GM18909 (cell line): ENCODE measurements at regions not wholly inside any gene's neighbourhood (a gene's known extent, or its start where the extent isn't known, plus 50 kb on each side); places are given as distances from the start of the nearest gene placed in this dataset.

Source experiments
- ATAC-seq: cut with Tn5 transposase; IDR thresholded peaks from one replicate; pipeline ENCODE4 v1.9.1; 2021; ENCODE audit warnings: mild to moderate bottlenecking; ENCODE audit not compliant: unreplicated experiment, poor library complexity

DNA sequence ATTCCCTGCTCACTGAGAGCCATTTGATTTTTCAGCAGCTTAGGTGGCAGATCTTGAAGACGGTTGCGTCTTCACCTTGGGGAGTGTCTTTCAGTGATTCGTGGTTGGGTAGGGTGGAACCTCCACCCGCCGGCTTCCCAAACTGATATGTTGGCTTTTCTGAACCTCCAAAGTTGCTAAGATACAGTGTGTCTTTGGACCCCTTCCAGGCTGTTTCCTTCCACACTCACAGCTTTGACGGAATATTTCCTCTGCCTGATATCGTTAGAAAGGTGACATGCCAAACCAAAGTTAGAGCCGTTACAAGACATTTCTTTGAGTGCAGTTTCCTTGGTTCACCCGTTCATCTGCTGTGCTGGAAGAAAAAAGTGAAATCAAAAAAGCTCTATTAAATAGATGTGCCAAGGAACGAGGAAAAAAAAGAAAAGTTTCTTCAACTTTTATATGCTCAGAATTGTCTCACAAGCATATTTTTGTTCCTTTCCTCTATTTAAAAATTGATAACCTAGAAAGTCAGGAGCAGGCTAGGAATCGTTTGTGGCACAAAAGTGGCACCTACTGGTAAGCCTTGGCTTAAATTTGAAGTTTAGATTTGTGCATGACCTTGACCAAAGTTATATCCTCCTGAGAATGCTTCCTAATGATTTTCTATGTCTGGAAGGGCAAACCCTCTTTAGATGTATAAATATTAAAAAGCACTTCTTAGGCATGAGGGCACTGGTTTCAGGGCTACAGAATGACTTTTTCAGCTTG is 270.7 kb upstream of the WWC1 start:
- no peak for ATAC-seq

DNA sequence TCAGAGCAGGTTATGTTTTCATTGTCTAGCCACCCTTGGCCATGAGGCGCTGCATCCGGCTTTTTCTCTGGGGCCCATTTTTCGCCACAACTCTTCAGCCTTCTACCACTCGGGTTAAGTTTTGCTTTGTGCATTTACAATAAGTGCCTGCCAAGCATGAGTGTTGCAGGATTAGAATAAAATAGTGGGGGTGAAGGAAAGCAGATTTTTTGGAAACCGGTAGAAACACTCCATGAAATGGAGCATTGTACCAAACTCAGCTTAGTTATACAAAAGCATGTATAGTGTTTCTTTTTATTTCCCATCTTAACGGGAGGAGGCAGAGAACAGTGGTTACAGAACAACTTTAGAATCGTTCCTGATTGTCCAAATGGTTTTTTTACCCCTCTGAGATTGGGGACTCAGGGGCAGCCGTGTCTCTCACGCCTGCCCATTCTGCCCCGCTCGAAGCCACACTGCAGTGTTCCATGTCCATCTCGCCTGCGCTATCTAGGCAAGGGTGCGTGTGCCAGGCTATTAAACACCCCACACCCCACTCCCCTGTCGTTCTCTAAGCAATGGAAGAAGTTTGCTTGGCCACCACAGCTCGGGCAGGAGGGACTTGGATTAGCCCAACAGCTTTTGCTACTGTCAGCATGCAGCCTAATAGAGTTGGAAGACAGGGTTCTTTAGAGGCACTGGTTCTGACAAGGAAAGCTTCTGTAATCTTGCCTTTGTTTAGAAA is 268.8 kb upstream of the WWC1 start:
- ATAC-seq: no peak

DNA sequence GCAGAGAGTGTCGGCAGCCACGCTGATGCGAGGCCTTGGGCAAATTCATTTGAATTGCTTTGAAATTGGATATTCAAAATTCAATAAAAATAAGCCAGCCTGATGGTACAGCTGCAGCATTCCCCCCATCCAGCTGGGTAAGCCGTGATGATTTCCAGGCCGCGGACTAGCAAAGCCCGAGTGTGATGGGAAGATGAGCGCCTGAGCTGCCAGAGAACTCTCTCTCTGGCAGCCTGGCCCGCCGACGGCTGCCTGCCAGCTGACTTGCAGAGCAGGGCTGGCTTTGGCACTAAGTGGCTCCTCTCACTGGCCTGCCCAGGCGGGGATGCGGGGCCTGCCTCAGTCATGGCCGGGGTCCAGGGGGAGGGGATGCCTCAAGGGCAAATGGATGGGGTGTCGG is 268.3 kb upstream of the WWC1 start:
- no peak for ATAC-seq

GRCh38 chr5:168024306-168024705 is 267.1 kb upstream of the WWC1 start:
- ATAC-seq: no peak

GRCh38 chr5:168027007-168027406 is 264.4 kb upstream of the WWC1 start:
- no peak for ATAC-seq

- no peak for ATAC-seq
These were observed 260.5 kb upstream of the WWC1 start for GRCh38 chr5:168030912-168031311.

DNA sequence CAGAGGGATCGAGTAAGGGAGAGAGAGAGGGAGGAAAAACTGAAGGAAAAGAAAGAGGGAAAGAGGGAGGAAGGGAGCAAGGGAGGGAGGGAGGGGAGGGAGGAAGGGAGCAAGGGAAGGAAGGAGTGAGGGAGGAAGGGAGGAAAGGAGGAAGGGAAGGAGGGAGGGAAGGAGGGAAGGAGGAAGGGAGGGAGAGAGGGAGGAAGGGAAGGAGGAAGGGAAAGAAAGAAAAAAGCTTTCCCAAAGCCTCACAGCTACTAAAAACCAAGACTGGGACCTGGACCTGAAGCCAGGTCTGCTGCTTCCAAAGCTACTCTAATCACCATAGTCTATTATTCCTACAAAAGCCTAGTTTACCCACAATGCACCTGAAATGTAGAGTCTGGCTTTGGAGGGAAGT is 259.8 kb upstream of the WWC1 start:
- no peak for ATAC-seq

DNA sequence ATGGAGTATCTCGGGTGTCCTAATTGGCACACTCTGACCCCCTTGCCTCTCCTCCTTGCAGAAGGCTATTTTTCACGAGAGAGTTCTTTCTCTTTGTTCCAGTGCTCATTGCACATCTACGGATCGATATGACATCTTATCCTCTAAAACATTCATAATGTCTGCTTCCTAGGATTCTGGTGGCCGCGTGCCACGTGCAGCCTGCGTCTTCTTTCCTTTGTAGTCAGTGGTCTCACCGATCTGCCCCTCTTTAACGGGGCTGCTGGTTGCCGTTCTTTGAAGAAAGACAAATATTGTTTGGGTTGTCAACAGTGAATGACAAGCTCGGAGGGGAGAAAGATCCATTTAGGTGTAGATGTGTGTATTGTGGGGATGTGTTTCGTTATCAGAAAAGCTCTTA is 252.4 kb upstream of the WWC1 start:
- no peak for ATAC-seq

- no peak for ATAC-seq
These were observed 251.7 kb upstream of the WWC1 start for GRCh38 chr5:168039566-168040248.

GRCh38 chr5:168041583-168041982 is 249.9 kb upstream of the WWC1 start:
- no peak for ATAC-seq

DNA sequence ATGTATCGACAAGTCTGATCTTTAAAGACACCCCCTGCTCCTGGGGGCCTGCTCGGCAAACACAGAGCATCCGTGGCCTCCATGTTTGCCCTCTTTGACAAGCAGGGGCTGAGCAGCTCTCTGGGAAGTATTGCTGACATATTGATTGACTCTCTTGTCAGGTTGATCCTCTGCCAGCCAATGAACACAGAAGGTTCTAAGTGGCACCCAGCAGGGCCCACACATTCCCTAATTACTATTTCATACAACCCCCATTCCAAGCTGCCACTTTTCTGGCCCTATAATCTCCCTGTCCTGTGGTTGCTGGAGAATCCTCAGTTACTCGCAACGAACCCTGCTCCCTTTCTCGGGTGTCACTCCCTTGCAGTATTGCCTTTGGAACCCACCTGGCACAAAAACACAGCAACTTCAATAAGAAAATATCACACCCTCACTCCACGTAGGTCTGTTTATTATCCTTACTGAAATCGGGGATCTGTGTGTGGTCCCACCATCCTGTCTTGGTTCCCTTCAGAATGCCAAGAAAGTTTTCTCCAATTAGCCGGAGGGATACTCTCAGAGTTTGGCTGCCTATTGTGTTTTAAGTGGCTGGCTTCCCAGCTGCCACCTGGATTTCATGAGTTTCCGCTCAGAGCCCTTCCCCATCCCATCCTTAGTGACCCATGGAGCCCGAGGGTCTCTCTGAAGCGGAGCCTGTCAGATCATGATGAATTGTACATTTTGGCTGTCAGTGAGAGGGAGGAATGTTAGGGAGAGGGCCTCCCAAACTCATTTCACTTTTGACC is 249.0 kb upstream of the WWC1 start:
- ATAC-seq: no peak

DNA sequence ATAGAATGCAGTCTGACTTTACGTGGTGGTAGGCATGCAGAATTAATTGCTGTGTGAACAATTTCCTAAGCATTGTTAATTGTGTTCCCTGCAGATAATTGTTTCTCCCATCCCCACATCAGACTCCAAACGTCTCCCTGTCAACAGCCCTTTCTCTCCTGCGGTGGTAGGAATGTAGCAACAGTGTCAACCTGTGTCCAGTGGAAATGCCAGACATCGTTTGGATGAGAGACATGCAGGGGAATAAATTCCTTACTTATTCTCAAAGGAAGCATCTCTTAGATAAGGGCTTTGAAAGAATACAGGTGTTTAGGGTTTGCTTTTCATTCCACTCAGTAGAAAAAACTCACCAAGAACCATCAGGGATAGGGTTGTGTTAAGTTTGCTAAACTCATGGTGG is 245.3 kb upstream of the WWC1 start:
- ATAC-seq: no peak

GRCh38 chr5:168047043-168047668 is 244.3 kb upstream of the WWC1 start:
- ATAC-seq: no peak

- ATAC-seq: no peak
These were observed 243.8 kb upstream of the WWC1 start for GRCh38 chr5:168047669-168048111.

GRCh38 chr5:168048486-168048885 is 243.0 kb upstream of the WWC1 start:
- no peak for ATAC-seq

DNA sequence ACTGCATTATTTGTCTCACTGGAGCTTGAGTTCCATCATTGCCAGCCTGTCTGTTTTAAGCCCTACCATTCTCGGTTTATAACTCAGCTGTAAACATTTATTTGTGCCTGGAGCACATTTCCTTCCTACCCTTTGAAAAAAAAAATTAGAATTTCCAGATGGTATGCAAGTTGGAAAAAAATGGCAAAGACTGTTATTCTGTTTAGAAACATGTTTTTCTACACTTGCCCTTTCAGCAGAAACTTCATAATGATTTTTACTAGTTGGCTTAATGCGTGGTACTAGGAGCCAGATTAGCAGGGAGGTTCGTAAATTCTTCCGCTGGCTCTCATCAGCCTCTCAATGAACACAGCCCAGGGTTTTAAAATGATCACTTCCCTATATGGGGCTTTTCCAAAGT is 238.8 kb upstream of the WWC1 start:
- no peak for ATAC-seq

DNA sequence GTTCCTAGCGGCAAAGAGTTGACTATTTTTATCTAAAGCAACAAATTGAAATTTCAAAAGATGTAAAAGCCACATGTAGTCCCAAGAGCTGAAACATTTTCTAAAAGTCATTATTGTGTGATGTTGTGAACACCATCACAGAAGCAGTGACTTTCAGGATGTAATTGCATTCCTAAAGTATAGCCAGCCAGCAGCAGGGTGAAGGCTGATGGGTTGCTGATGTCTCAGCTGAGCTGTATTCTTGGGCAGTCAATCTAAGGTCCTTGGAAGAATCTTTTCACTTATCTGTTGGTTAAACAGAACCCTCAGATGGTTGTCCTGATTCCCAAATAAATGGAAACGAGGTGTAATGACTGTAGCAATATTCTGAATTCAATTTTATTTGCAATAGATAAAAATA is 237.4 kb upstream of the WWC1 start:
- ATAC-seq: no peak

- no peak for ATAC-seq
These were observed 236.2 kb upstream of the WWC1 start for GRCh38 chr5:168055141-168055683.

- ATAC-seq: no peak
These were observed 235.5 kb upstream of the WWC1 start for GRCh38 chr5:168055961-168056360.
